ENCODE measurements at regions not wholly inside any gene's neighbourhood (a gene's known extent, or its start where the extent isn't known, plus 50 kb on each side); places are given as distances from the start of the nearest gene placed in this dataset.

DNA sequence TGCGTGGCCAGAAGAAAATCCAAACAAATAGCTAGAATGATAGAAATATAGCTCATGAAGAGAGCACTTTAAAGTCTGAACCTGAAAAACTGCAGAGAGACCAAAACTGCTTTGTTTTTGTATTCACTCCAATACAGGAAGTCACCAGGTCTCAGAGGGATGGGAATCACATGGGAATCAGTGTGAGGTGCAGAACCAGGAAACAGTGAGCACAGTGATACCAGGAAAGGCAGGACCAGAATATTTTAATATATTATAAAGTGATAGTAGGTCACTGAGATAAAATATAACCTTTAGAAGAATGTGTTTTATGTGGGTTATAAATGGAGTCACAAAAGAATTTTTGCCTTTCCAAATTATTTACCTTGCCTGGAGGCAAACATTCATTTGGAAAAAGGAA is 277.3 kb downstream of the CASP12 start:
- no peak for TF ChIP-seq CTCF (conservative IDR thresholded peaks at IDR 0.05)

GRCh38 chr11:104619751-104620150 is 278.5 kb downstream of the CASP12 start:
- no peak overlapping the region for H3K27ac ChIP-seq
- no peak for TF ChIP-seq CTCF (conservative IDR thresholded peaks at IDR 0.05)

More for the DNA sequence above, 277.3 kb downstream of the CASP12 start:
- no peak overlapping the region for H3K27ac ChIP-seq

- no peak for TF ChIP-seq CTCF (conservative IDR thresholded peaks at IDR 0.05)
Observed at GRCh38 chr11:104618954-104619353, 279.3 kb downstream of the CASP12 start.

DNA sequence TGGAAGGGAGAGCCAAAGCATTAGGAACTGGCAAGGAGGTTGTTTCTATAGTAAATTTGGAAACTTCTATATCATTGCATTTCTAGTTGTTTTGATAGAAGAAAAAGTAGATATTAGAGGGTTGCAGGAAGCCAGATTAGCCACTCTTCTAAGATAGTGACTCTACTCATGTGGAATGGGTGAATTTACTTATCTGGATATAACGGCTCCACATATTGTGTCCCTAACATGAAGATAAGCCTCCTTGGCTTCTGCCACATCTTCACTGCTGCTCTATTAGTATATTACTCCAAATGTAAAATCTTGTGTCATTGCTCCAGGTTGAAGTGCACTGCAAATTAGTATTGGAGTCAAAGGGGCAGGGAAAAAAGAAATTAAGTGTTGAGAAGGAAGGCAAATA is 283.3 kb downstream of the CASP12 start:
- peak overlapping the region; percentile 23; the same call in 1 of the 2 replicates for H3K27ac ChIP-seq
- TF ChIP-seq CTCF (conservative IDR thresholded peaks at IDR 0.05) = no peak

More at GRCh38 chr11:104618954-104619353, 279.3 kb downstream of the CASP12 start:
- no peak overlapping the region for H3K27ac ChIP-seq

GRCh38 chr11:104614117-104614680 is 284.1 kb downstream of the CASP12 start:
- no peak overlapping the region for H3K27ac ChIP-seq
- TF ChIP-seq CTCF (conservative IDR thresholded peaks at IDR 0.05) = no peak

- no peak for TF ChIP-seq CTCF (conservative IDR thresholded peaks at IDR 0.05)
- H3K27ac ChIP-seq = no peak overlapping the region
Observed at GRCh38 chr11:104610635-104611034, 287.6 kb downstream of the CASP12 start.

GRCh38 chr11:104609311-104610085 is 288.8 kb downstream of the CASP12 start:
- H3K27ac ChIP-seq = peak overlapping the region; percentile 32
- peak; percentile 82 for TF ChIP-seq CTCF (conservative IDR thresholded peaks at IDR 0.05)

Data from VCaP (cell line).